Ishikawa (cell line): ENCODE measurements at regions not wholly inside any gene's neighbourhood (a gene's known extent, or its start where the extent isn't known, plus 50 kb on each side); places are given as distances from the start of the nearest gene placed in this dataset.

ENCODE experiments used
- CEBPB ChIP-seq: IDR thresholded peaks from 2 replicates; pipeline ENCODE4 v1.6.1; 2012
- CREB1 ChIP-seq: IDR thresholded peaks from 2 replicates; pipeline ENCODE4 v1.6.1; 2012; ENCODE audit warnings: low read depth
- EGR1 ChIP-seq: IDR thresholded peaks from 2 replicates; pipeline ENCODE4 v1.6.1; 2012
- EP300 ChIP-seq: IDR thresholded peaks from 2 replicates; pipeline ENCODE4 v1.6.1; 2012; ENCODE audit warnings: borderline replicate concordance
- FOXM1 ChIP-seq: IDR thresholded peaks from 2 replicates; pipeline ENCODE4 v1.6.1; 2012; ENCODE audit warnings: low read depth, borderline replicate concordance
- NFIC ChIP-seq: IDR thresholded peaks from 2 replicates; pipeline ENCODE4 v1.6.1; 2012
- RAD21 ChIP-seq: IDR thresholded peaks from 2 replicates; pipeline ENCODE4 v1.6.1; 2012; ENCODE audit warnings: low read depth
- REST ChIP-seq: IDR thresholded peaks from 2 replicates; pipeline ENCODE4 v1.6.1; 2012; ENCODE audit warnings: low read depth, mild to moderate bottlenecking
- TAF1 ChIP-seq: IDR thresholded peaks from 2 replicates; pipeline ENCODE4 v1.6.1; 2012; ENCODE audit warnings: low read depth, mild to moderate bottlenecking
- TCF12 ChIP-seq: IDR thresholded peaks from 2 replicates; pipeline ENCODE4 v1.6.1; 2012; ENCODE audit warnings: low read depth
- TEAD4 ChIP-seq: IDR thresholded peaks from 2 replicates; pipeline ENCODE4 v1.6.1; 2012
- YY1 ChIP-seq: IDR thresholded peaks from 2 replicates; pipeline ENCODE4 v1.6.1; 2012; ENCODE audit warnings: low read depth
- ZBTB7A ChIP-seq: IDR thresholded peaks from 2 replicates; pipeline ENCODE4 v1.6.1; 2012; ENCODE audit warnings: low read depth
- TF ChIP-seq, protein P1 (sequence below): IDR thresholded peaks from 2 replicates; pipeline ENCODE4 v1.6.1; 2012
- TF ChIP-seq, protein P2 (sequence below): IDR thresholded peaks from 2 replicates; pipeline ENCODE4 v1.6.1; 2012

DNA sequence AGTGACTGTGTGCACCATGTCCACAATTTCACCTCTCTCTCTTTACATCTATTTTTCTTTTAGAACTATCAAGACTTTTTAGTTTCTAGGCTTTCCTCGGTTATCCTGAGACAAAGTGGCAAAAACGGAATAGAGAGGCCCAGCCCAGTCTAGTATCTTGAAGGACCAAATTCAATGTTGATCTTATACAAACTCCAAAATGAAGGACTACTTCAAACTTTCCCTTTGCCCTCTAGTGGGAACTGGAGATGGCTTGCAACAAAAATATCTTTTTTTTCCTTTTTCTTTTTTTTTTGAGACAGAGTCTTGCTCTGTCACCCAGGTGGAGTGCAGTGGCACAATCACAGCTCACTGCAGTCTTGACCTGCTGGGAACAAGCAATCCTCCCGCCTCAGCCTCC, 338.5 kb upstream of the UMPS start:
- TF ChIP-seq NFIC (no peak), EP300 (no peak), FOXM1 (no peak), TCF12 (no peak), YY1 (no peak), CEBPB (no peak), TEAD4 (no peak), TAF1 (no peak)
- TF ChIP-seq, protein P1, sequence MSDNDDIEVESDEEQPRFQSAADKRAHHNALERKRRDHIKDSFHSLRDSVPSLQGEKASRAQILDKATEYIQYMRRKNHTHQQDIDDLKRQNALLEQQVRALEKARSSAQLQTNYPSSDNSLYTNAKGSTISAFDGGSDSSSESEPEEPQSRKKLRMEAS = no peak
- TF ChIP-seq, protein P2, sequence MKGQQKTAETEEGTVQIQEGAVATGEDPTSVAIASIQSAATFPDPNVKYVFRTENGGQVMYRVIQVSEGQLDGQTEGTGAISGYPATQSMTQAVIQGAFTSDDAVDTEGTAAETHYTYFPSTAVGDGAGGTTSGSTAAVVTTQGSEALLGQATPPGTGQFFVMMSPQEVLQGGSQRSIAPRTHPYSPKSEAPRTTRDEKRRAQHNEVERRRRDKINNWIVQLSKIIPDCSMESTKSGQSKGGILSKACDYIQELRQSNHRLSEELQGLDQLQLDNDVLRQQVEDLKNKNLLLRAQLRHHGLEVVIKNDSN = no peak

DNA sequence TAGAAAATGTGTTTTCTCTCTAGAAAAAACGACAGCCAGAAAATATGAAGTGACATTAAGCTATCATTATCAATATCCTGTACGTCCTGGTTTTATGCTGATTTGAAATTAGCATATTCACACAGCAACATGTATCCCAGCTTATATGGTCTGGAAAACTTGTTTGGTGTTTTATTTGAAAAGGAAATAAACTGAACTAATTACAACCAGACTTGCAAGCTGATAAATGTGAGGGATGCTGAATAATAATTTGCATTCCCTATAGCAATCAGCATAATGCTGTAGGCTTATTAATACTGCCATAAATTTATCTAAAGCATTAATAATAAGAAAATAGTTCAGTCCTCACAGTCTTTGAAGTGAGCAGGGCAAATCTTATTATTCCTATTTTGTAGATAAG, 336.9 kb upstream of the UMPS start:
- no peak for TF ChIP-seq NFIC
- no peak for TF ChIP-seq TEAD4
- TF ChIP-seq CEBPB = no peak
- TF ChIP-seq EGR1 = no peak
- TF ChIP-seq REST = no peak
- TF ChIP-seq, protein P1 = no peak
- no peak for TF ChIP-seq CREB1
- no peak for TF ChIP-seq TCF12
- TF ChIP-seq RAD21 = no peak
- no peak for TF ChIP-seq EP300
- TF ChIP-seq TAF1 = no peak
- TF ChIP-seq ZBTB7A = no peak
- no peak for TF ChIP-seq FOXM1
- TF ChIP-seq, protein P2 = no peak
- no peak for TF ChIP-seq YY1

DNA sequence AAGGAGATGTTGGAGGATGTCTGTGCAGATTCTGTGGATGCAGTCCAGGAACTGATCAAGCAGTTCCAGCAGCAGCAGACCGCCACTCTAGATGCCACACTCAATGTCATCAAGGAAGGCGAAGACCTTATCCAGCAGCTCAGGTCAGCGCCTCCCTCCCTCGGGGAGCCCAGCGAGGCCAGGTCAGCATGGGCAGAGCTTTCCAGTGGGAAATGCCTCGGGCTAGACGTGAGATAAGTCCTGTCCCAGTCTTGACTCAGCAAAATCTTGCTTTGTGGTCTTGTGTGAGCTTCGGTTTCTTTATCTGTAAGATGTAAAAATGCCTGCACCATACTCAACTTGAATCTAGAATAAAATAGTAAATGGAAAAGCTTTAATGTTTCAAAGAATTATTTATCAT, 335.1 kb upstream of the UMPS start:
- TF ChIP-seq RAD21 (no peak), EP300 (no peak), REST (no peak), ZBTB7A (no peak), CREB1 (no peak)
- TF ChIP-seq, protein P1 = no peak

GRCh38 chr3:124395584-124396338, 334.5 kb upstream of the UMPS start:
- TF ChIP-seq TAF1 (no peak), REST (no peak), EP300 (no peak), TCF12 (no peak), CEBPB (no peak), YY1 (no peak), EGR1 (no peak), RAD21 (no peak), TEAD4 (no peak), FOXM1 (no peak), NFIC (no peak), CREB1 (no peak)
- TF ChIP-seq, protein P1 = no peak
- TF ChIP-seq, protein P2 = no peak
